Esophagus muscularis mucosa (tissue), 4 donors: ENCODE measurements at regions not wholly inside any gene's neighbourhood (a gene's known extent, or its start where the extent isn't known, plus 50 kb on each side); places are given as distances from the start of the nearest gene placed in this dataset.

ENCODE experiments used
- DNase-seq: peaks from one replicate; pipeline ENCODE4 v3.0.0-alpha.2; 2017; ENCODE audit errors: extremely low spot score
- H3K27ac ChIP-seq, 4 donors: fragments of 200-600 bp; sonication (generic); replicated peaks in 1 of 4; 1 replicate in 3 of 4; 2 replicates in 1 of 4; pipeline ENCODE4 v1.5.1; 2016 to 2019; ENCODE audit warnings: mild to moderate bottlenecking in 1 of 4
- H3K27me3 ChIP-seq, 4 donors: fragments of 200-600 bp; sonication (generic); one replicate each; pipeline versions ENCODE4 v1.5.1 to v1.6.0; 2016 to 2019
- H3K36me3 ChIP-seq, 4 donors: fragments of 200-600 bp; sonication (generic); one replicate each; pipeline ENCODE4 v1.5.1; 2016 to 2019
- H3K4me1 ChIP-seq, 4 donors: fragments of 200-600 bp; sonication (generic); one replicate each; pipeline ENCODE4 v1.5.1; 2016 to 2019
- H3K4me3 ChIP-seq, 4 donors: fragments of 200-600 bp; sonication (generic); 1 replicate in 2 of 4; 2 replicates in 2 of 4; pipeline ENCODE4 v1.5.1; 2016 to 2019; ENCODE audit warnings: mild to moderate bottlenecking in 4 of 4, moderate library complexity in 1 of 4
- H3K9me3 ChIP-seq, 4 donors: fragments of 200-600 bp; sonication (generic); 1 replicate in 3 of 4; 2 replicates in 1 of 4; pipeline ENCODE4 v1.5.1; 2016 to 2019
- EP300 ChIP-seq: sonication (generic); formaldehyde crosslinking; IDR thresholded peaks from one replicate; pipeline ENCODE4 v1.6.1; 2017; ENCODE audit warnings: antibody characterized with exemption
- POLR2A ChIP-seq: fragments of 450-650 bp; IDR thresholded peaks from one replicate; pipeline ENCODE4 v1.6.1; 2017; ENCODE audit warnings: antibody characterized with exemption, moderate library complexity, mild to moderate bottlenecking, low read depth
- POLR2AphosphoS5 ChIP-seq, 2 donors: sonication (generic); formaldehyde crosslinking; IDR thresholded peaks; one replicate each; pipeline ENCODE4 v1.6.1; 2017; ENCODE audit warnings: antibody characterized with exemption in 2 of 2
- WGBS: methylation state at CpG from one replicate; pipeline ENCODE4 v1.1.5; 2018; 5-methylcytosine and 5-hydroxymethylcytosine counted together
- intact Hi-C: fragments of 100-400 bp; cut with DNase I; formaldehyde crosslinking; loops from one replicate; pipeline ENCODE4 v1.15.1; 2023
- TF ChIP-seq, protein P1 (sequence below), 3 experiments: fragments of 200-600 bp in 2 of 3; fragments of 450-650 bp in 1 of 3; sonication (generic) in 2 of 3; IDR thresholded peaks; one replicate each; pipeline ENCODE4 v1.5.1; 2017 to 2019; ENCODE audit warnings: antibody characterized with exemption in 3 of 3, mild to moderate bottlenecking in 2 of 3, moderate library complexity in 1 of 3

DNA sequence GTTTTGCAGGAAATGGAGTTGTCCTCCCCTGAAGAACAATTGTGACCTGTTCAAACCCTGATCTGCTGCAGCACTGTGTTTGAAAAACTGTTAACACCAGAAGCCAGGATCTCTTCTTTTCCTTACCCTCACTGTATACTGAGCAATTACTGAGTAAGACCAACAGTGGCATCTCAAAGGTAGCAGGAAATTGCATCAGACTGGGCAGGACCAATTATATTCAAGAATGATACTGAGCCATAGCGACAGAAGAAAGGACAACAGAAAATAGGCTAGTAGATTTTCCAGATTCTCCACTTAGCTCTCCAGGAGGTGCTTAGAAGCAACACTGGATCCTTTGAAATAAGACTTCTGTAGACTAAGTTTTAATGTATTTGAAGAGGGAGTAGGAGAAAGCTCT is 57.4 kb upstream of the INHBA start:
- no peaks in the 10 kb centered on the region for H3K36me3 ChIP-seq
- no peak overlapping the region for H3K27ac ChIP-seq
- no peak overlapping the region for H3K4me3 ChIP-seq
- DNase-seq = no peak
- 95% methylated on average over 1 of the region's 1 CpG for WGBS
- no peaks in the 10 kb centered on the region for H3K27me3 ChIP-seq
- TF ChIP-seq EP300 (no peak), POLR2A (no peak), POLR2AphosphoS5 (IDR thresholded peaks at IDR 0.05) (no peak)
- TF ChIP-seq, protein P1, sequence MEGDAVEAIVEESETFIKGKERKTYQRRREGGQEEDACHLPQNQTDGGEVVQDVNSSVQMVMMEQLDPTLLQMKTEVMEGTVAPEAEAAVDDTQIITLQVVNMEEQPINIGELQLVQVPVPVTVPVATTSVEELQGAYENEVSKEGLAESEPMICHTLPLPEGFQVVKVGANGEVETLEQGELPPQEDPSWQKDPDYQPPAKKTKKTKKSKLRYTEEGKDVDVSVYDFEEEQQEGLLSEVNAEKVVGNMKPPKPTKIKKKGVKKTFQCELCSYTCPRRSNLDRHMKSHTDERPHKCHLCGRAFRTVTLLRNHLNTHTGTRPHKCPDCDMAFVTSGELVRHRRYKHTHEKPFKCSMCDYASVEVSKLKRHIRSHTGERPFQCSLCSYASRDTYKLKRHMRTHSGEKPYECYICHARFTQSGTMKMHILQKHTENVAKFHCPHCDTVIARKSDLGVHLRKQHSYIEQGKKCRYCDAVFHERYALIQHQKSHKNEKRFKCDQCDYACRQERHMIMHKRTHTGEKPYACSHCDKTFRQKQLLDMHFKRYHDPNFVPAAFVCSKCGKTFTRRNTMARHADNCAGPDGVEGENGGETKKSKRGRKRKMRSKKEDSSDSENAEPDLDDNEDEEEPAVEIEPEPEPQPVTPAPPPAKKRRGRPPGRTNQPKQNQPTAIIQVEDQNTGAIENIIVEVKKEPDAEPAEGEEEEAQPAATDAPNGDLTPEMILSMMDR (IDR thresholded peaks at IDR 0.05) = no peak
- no peaks in the 10 kb centered on the region for H3K9me3 ChIP-seq
- no peaks in the 10 kb centered on the region for H3K4me1 ChIP-seq
- intact Hi-C loops = no loop called here

DNA sequence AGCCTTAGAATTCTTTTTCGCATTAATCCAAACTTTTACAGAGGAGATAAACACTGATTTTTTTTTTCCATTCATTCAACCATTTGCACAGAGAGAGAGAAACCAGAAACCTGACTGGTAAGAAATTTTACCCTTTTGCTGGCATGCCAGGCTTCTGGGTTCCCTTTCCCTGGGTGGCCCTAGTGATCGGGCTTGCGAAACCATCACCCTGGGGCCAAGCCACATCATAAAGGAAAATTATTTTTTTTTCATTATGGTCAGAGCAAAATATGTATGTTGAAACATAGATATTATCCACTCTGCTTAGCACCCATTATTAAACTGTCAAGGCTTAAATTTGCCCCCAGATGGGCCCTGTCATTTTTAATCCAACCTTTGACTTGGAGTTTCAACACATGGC is 55.4 kb upstream of the INHBA start:
- H3K36me3 ChIP-seq = no peaks in the 10 kb centered on the region
- H3K4me1 ChIP-seq = no peaks in the 10 kb centered on the region
- TF ChIP-seq POLR2AphosphoS5 (IDR thresholded peaks at IDR 0.05) = no peak
- TF ChIP-seq, protein P1 (IDR thresholded peaks at IDR 0.05) = no peak
- TF ChIP-seq POLR2A = no peak
- TF ChIP-seq EP300 = no peak
- H3K27ac ChIP-seq = no peak overlapping the region
- no peaks in the 10 kb centered on the region for H3K9me3 ChIP-seq
- H3K27me3 ChIP-seq = no peaks in the 10 kb centered on the region
- 59% methylated on average over 3 of the region's 3 CpGs for WGBS
- no peak overlapping the region for H3K4me3 ChIP-seq
- intact Hi-C loops = no loop called here
- DNase-seq = no peak

DNA sequence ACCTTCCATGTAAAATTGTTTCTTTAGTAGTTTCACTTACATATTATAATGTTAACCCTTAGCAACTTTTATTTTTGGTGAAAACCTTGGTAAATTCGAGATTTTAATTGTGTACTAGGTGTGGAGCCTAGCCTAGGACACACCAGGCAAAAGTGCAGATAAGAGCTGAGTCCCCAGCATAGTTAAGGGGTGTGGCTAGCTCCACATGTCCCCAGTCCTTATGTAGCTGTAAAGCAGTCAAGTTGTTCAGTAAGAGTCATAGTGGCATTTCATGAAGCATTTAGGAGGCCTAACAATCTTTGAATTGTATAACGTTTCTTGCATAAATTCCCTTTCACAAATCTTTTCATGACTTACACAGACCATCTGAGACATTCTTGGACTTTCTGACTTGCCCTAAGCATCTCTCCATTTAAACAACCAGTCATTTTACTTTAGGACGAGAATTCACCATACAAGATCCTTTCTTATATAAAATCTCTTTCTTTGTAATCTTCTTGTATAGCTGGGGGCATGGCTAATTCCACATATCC is 53.8 kb upstream of the INHBA start:
- WGBS = 79% methylated on average over 3 of the region's 3 CpGs
- no peaks in the 10 kb centered on the region for H3K27me3 ChIP-seq
- no peaks in the 10 kb centered on the region for H3K9me3 ChIP-seq
- no peaks in the 10 kb centered on the region for H3K36me3 ChIP-seq
- H3K27ac ChIP-seq = no peak overlapping the region
- TF ChIP-seq POLR2A (no peak), POLR2AphosphoS5 (IDR thresholded peaks at IDR 0.05) (no peak), EP300 (no peak)
- TF ChIP-seq, protein P1 (IDR thresholded peaks at IDR 0.05) = no peak
- no peaks in the 10 kb centered on the region for H3K4me1 ChIP-seq
- no peak for DNase-seq
- no peak overlapping the region for H3K4me3 ChIP-seq
- intact Hi-C loops = no loop called here

GRCh38 chr7:41755096-41755495 is 52.2 kb upstream of the INHBA start:
- intact Hi-C loops = no loop called here
- no peaks in the 10 kb centered on the region for H3K9me3 ChIP-seq
- 90% methylated on average over 1 of the region's 1 CpG for WGBS
- H3K27ac ChIP-seq = no peak overlapping the region
- H3K4me3 ChIP-seq = no peak overlapping the region
- no peaks in the 10 kb centered on the region for H3K36me3 ChIP-seq
- no peaks in the 10 kb centered on the region for H3K4me1 ChIP-seq
- no peak for DNase-seq
- H3K27me3 ChIP-seq = no peaks in the 10 kb centered on the region
- no peak for TF ChIP-seq POLR2A
- TF ChIP-seq, protein P1 (IDR thresholded peaks at IDR 0.05) = no peak
- no peak for TF ChIP-seq POLR2AphosphoS5 (IDR thresholded peaks at IDR 0.05)
- no peak for TF ChIP-seq EP300

DNA sequence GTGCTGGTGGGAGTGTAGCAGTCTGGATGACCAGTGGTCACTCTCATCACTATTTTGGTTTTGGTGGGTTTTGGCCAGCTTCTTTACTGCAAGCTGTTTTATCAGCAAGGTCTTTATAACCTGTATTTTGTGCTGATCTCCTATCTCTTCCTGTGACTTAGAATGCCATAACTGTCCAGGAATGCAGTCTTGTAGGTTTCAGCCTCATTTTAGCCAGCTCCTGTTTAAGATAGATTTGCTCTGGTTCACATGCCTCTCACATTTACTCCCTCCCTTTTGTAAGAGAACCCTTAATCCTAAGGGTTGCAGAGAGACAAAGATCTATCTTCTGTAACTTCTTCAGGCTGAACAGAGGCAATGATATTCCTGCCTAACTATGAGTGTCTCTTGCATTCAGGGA is 51.2 kb upstream of the INHBA start:
- H3K4me1 ChIP-seq = no peaks in the 10 kb centered on the region
- TF ChIP-seq POLR2A (no peak), POLR2AphosphoS5 (IDR thresholded peaks at IDR 0.05) (no peak), EP300 (no peak)
- TF ChIP-seq, protein P1 (IDR thresholded peaks at IDR 0.05) = no peak
- no peak overlapping the region for H3K27ac ChIP-seq
- H3K9me3 ChIP-seq = no peaks in the 10 kb centered on the region
- no peaks in the 10 kb centered on the region for H3K36me3 ChIP-seq
- no peak overlapping the region for H3K4me3 ChIP-seq
- no peaks in the 10 kb centered on the region for H3K27me3 ChIP-seq
- DNase-seq = no peak
- intact Hi-C loops = no loop called here
